HG02642 (cell line): ENCODE measurements at regions not wholly inside any gene's neighbourhood (a gene's known extent, or its start where the extent isn't known, plus 50 kb on each side); places are given as distances from the start of the nearest gene placed in this dataset.

Experiments used
- ATAC-seq: cut with Tn5 transposase; IDR thresholded peaks from one replicate; pipeline ENCODE4 v1.9.1; 2021; ENCODE audit warnings: mild to moderate bottlenecking; ENCODE audit not compliant: unreplicated experiment, poor library complexity

- ATAC-seq, result no peak
Measured at GRCh38 chr18:42137693-42138375, 182.8 kb downstream of the PIK3C3 start.

- no peak for ATAC-seq
Measured at GRCh38 chr18:42141439-42141838, 186.4 kb downstream of the PIK3C3 start.

GRCh38 chr18:42155024-42155423 is 200.0 kb downstream of the PIK3C3 start:
- no peak for ATAC-seq

GRCh38 chr18:42156281-42156680 is 201.2 kb downstream of the PIK3C3 start:
- ATAC-seq, result no peak

- ATAC-seq, result no peak
Measured at GRCh38 chr18:42157420-42157819, 202.4 kb downstream of the PIK3C3 start.

GRCh38 chr18:42157878-42158277 is 202.8 kb downstream of the PIK3C3 start:
- no peak for ATAC-seq

GRCh38 chr18:42159146-42159545 is 204.1 kb downstream of the PIK3C3 start:
- no peak for ATAC-seq

GRCh38 chr18:42163321-42163720 is 208.3 kb downstream of the PIK3C3 start:
- ATAC-seq, result no peak

- ATAC-seq, result no peak
Measured at GRCh38 chr18:42164556-42164955, 209.5 kb downstream of the PIK3C3 start.

- no peak for ATAC-seq
Measured at GRCh38 chr18:42165922-42166513, 211.0 kb downstream of the PIK3C3 start.

- no peak for ATAC-seq
Measured at GRCh38 chr18:42168487-42168886, 213.5 kb downstream of the PIK3C3 start.

GRCh38 chr18:42168907-42169306 is 213.9 kb downstream of the PIK3C3 start:
- no peak for ATAC-seq

GRCh38 chr18:42174909-42175308 is 219.9 kb downstream of the PIK3C3 start:
- ATAC-seq, result no peak

GRCh38 chr18:42176599-42176998 is 221.6 kb downstream of the PIK3C3 start:
- no peak for ATAC-seq

GRCh38 chr18:42177390-42177789 is 222.4 kb downstream of the PIK3C3 start:
- no peak for ATAC-seq

- no peak for ATAC-seq
Measured at GRCh38 chr18:42178376-42179080, 223.5 kb downstream of the PIK3C3 start.

GRCh38 chr18:42179542-42180121 is 224.6 kb downstream of the PIK3C3 start:
- ATAC-seq, result no peak

- no peak for ATAC-seq
Measured at GRCh38 chr18:42181474-42181873, 226.4 kb downstream of the PIK3C3 start.

- ATAC-seq, result no peak
Measured at GRCh38 chr18:42182728-42183700, 228.0 kb downstream of the PIK3C3 start.

- ATAC-seq, result no peak
Measured at GRCh38 chr18:42183746-42184145, 228.7 kb downstream of the PIK3C3 start.
